Activated CD4-positive, alpha-beta T cell treated with anti-CD3 and anti-CD28 coated beads, Interleukin-2, amount 50 U/mL, for 48 hours (primary cell): ENCODE measurements at regions not wholly inside any gene's neighbourhood (a gene's known extent, or its start where the extent isn't known, plus 50 kb on each side); places are given as distances from the start of the nearest gene placed in this dataset.

Source experiments
- DNase-seq, 2 experiments: peaks; one replicate each; pipeline ENCODE4 v3.0.0-alpha.2; 2020

GRCh38 chr17:21517538-21518293 lies 141.6 kb downstream of the KCNJ12 start:
- no peak for DNase-seq

- no peak for DNase-seq
Observed at GRCh38 chr17:21522755-21523336, 146.7 kb downstream of the KCNJ12 start.

GRCh38 chr17:21523497-21524210 lies 147.5 kb downstream of the KCNJ12 start:
- no peak for DNase-seq

- DNase-seq, result no peak
Observed at GRCh38 chr17:21524211-21524591, 148.0 kb downstream of the KCNJ12 start.

- no peak for DNase-seq
Observed at GRCh38 chr17:21525464-21526130, 149.4 kb downstream of the KCNJ12 start.

- no peak for DNase-seq
Observed at GRCh38 chr17:21528031-21528695, 152.0 kb downstream of the KCNJ12 start.

GRCh38 chr17:21530311-21530710 lies 154.2 kb downstream of the KCNJ12 start:
- no peak for DNase-seq

GRCh38 chr17:21530841-21531240 lies 154.7 kb downstream of the KCNJ12 start:
- DNase-seq, result no peak

GRCh38 chr17:21532763-21533385 lies 156.7 kb downstream of the KCNJ12 start:
- peak in 1 of 2 experiments; percentile 24 for DNase-seq

GRCh38 chr17:21535686-21536375 lies 156.5 kb upstream of the KCNJ18 start:
- DNase-seq, result no peak

GRCh38 chr17:21537302-21537701 lies 155.0 kb upstream of the KCNJ18 start:
- DNase-seq, result no peak

- DNase-seq, result no peak
Observed at GRCh38 chr17:21538615-21539014, 153.7 kb upstream of the KCNJ18 start.

GRCh38 chr17:21539146-21539545 lies 153.2 kb upstream of the KCNJ18 start:
- DNase-seq, result no peak

GRCh38 chr17:21540502-21540901 lies 151.8 kb upstream of the KCNJ18 start:
- no peak for DNase-seq

GRCh38 chr17:21542070-21542469 lies 150.3 kb upstream of the KCNJ18 start:
- DNase-seq, result no peak

- no peak for DNase-seq
Observed at GRCh38 chr17:21542991-21543390, 149.3 kb upstream of the KCNJ18 start.

- DNase-seq, result no peak
Observed at GRCh38 chr17:21545064-21545463, 147.3 kb upstream of the KCNJ18 start.

GRCh38 chr17:21548236-21548635 lies 144.1 kb upstream of the KCNJ18 start:
- DNase-seq, result no peak

- peak; percentile 40 to 65 for DNase-seq
Observed at GRCh38 chr17:21549107-21549687, 143.1 kb upstream of the KCNJ18 start.

- peak; percentile 44 to 61 for DNase-seq
Observed at GRCh38 chr17:21550031-21550430, 142.3 kb upstream of the KCNJ18 start.
